ENCODE measurements at regions not wholly inside any gene's neighbourhood (a gene's known extent, or its start where the extent isn't known, plus 50 kb on each side); places are given as distances from the start of the nearest gene placed in this dataset.

DNA sequence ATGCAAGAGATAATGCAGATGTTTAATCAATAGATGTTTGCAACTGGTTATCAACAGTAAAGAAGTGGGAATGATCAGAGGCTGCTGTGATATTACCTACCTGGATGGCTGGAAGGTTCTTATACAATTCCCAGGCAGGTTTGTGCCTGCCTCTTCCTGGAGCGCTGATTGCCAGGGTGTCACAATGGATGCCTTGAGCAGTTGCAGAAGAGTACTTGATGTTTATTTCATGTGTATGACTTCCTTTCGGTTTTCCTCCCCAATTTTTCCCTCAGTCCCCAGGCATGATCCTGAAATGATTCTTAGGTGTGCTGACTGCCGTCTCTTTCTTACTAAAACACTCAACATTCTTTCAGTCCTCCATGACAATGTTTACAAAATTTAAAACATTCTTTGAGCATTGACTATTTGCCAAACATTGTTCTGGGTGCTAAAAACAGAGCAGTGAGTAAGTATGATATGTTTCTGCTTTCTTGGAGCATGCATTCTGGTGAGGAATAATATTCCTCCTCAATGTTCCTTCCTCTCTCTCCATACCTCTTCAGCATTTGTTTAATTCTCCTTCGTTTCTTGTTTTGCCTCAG is 416.6 kb upstream of the TRIB2 start:
- FAIRE-seq (no peak), DNase-seq (ENCODE audit: insufficient read length, low spot score) (no peak)
- TF ChIP-seq, protein P1, sequence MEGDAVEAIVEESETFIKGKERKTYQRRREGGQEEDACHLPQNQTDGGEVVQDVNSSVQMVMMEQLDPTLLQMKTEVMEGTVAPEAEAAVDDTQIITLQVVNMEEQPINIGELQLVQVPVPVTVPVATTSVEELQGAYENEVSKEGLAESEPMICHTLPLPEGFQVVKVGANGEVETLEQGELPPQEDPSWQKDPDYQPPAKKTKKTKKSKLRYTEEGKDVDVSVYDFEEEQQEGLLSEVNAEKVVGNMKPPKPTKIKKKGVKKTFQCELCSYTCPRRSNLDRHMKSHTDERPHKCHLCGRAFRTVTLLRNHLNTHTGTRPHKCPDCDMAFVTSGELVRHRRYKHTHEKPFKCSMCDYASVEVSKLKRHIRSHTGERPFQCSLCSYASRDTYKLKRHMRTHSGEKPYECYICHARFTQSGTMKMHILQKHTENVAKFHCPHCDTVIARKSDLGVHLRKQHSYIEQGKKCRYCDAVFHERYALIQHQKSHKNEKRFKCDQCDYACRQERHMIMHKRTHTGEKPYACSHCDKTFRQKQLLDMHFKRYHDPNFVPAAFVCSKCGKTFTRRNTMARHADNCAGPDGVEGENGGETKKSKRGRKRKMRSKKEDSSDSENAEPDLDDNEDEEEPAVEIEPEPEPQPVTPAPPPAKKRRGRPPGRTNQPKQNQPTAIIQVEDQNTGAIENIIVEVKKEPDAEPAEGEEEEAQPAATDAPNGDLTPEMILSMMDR (IDR thresholded peaks at IDR 0.05; ENCODE audit: insufficient read depth, missing control alignments): no peak

GRCh38 chr2:12300927-12301326 is 415.8 kb upstream of the TRIB2 start:
- DNase-seq (ENCODE audit: insufficient read length, low spot score): no peak
- no peak for FAIRE-seq
- TF ChIP-seq, protein P1 (IDR thresholded peaks at IDR 0.05; ENCODE audit: insufficient read depth, missing control alignments): no peak

- DNase-seq (ENCODE audit: insufficient read length, low spot score) (no peak), FAIRE-seq (no peak)
- TF ChIP-seq, protein P1 (IDR thresholded peaks at IDR 0.05; ENCODE audit: insufficient read depth, missing control alignments): no peak
Observed at GRCh38 chr2:12302140-12302539, 414.6 kb upstream of the TRIB2 start.

DNA sequence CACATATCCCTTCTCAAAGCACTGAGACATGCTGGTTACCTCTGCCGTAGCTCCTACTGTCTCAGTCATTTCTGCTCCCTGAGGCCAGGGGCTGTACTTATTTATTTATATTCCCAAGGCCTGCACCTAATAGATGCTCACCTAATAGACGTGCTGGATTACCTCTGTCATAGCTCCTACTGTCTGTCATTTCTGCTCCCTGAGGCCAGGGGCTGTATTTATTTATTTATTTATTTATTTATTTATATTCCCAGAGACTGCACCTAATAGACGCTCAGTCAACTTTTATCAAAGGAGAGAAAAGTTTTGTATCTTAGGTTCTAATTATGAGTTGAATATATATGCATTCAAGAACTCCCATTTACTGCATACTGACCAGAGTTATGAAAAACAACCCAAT is 414.0 kb upstream of the TRIB2 start:
- FAIRE-seq (no peak), DNase-seq (ENCODE audit: insufficient read length, low spot score) (no peak)

DNA sequence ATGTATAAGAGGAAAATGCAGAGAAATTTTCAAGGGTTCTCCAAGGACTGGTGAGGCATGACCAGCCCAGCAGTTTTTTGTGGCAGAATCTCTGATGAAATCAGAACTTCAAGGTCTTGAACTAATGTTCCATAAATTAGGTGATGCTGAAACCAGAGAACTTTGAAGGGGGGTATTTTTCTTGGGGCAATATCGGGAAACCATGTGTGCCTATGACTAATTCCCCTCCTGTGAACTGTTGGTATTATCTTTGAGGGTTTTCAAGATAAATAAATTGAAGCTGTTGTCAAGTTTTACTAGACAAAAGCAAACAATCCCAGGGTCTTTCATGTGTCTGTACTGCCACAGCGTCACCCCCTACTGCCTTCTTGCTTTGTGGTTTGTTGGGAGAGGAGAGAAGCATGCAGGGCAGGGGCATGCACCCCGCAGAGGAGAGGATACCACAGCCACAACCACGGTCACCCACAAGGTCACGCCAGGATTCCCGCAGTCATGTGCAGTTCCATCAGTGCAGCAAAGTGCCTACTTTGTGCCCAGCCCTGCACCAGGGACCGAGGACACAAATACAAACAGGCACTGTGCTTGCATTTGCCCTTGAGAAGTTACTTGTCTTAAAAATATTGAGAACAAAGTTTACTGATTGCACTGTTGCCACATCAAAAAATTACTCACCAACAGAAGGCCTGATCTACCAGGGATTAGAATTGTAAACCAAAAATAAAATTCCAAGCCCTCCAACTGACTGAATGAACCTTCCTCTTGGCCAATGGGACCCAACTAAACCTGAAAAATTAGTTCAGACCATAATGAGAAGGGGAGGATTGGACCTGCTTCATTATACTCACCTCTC is 413.3 kb upstream of the TRIB2 start:
- TF ChIP-seq, protein P1 (IDR thresholded peaks at IDR 0.05; ENCODE audit: insufficient read depth, missing control alignments): no peak
- FAIRE-seq (no peak), DNase-seq (ENCODE audit: insufficient read length, low spot score) (no peak)

More for the DNA sequence above, 414.0 kb upstream of the TRIB2 start:
- TF ChIP-seq, protein P1 (IDR thresholded peaks at IDR 0.05; ENCODE audit: insufficient read depth, missing control alignments): no peak

DNA sequence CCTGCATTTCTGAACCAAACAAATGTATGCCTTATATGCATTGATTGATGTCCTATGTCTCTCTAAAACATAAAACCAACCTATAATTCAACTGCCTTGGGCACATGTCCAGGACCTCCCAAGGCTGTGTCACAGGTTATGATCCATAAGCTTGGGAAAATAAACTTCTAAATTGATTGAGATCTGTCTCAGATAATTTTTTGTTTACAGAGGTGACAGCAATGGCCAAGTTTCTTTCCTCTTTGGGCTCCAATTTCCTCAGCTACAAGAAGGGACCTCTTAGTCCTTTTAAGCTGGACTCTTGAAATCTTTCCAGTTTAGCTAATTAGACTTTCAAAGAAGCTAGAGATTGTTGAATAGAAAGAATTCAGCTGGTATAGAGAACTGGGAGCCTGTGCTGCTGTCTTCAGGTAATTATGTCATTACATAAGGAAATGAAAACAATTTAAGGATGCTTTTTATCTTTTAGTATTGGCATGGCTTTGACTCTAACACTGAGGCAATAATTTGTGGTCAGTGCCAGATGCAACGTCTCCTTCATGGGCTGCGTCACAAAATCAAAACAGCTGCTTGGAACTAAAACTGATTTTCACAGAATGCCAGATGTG is 412.1 kb upstream of the TRIB2 start:
- TF ChIP-seq, protein P1 (IDR thresholded peaks at IDR 0.05; ENCODE audit: insufficient read depth, missing control alignments): no peak
- no peak for FAIRE-seq
- no peak for DNase-seq (ENCODE audit: insufficient read length, low spot score)
